Upper lobe of left lung (tissue), 4 donors: ENCODE measurements at regions not wholly inside any gene's neighbourhood (a gene's known extent, or its start where the extent isn't known, plus 50 kb on each side); places are given as distances from the start of the nearest gene placed in this dataset.

ENCODE experiments used
- CTCF ChIP-seq, 6 experiments: fragments of 450-650 bp in 4 of 6; fragments of 200-600 bp in 2 of 6; sonication (generic) in 2 of 6; IDR thresholded peaks; one replicate each; pipeline ENCODE4 v1.5.1; 2016 to 2019; ENCODE audit warnings: antibody characterized with exemption in 6 of 6
- EP300 ChIP-seq, 4 donors: sonication (generic); formaldehyde crosslinking; IDR thresholded peaks; one replicate each; pipeline ENCODE4 v1.5.1; 2017; ENCODE audit warnings: antibody characterized with exemption in 4 of 4, control low read depth in 2 of 4
- POLR2A ChIP-seq, 4 donors: fragments of 450-650 bp; IDR thresholded peaks; one replicate each; pipeline ENCODE4 v1.5.1; 2016 to 2017; ENCODE audit warnings: antibody characterized with exemption in 4 of 4, mild to moderate bottlenecking in 2 of 4

- TF ChIP-seq EP300 (IDR thresholded peaks at IDR 0.05) (no peak), CTCF (IDR thresholded peaks at IDR 0.05) (peak in 1 of 6 experiments; percentile 5), POLR2A (IDR thresholded peaks at IDR 0.05) (no peak)
Observed at GRCh38 chr7:121510302-121510701, 114.2 kb upstream of the FAM3C start.
